ENCODE measurements at regions not wholly inside any gene's neighbourhood (a gene's known extent, or its start where the extent isn't known, plus 50 kb on each side); places are given as distances from the start of the nearest gene placed in this dataset.
"Not testable (repeated sequence)": the region's sequence is repeated elsewhere in the genome, so short reads cannot be mapped to it uniquely, and the experiment has no call there.

GRCh38 chr14:25340882-25341281 is 290.9 kb upstream of the STXBP6 start:
- H3K36me3 Mint-ChIP-seq (ENCODE audit: low read depth) = no peaks in the 10 kb centered on the region
- H3K9me3 Mint-ChIP-seq = peaks cover 33% of the 10 kb centered on the region
- intact Hi-C loops (cut with micrococcal nuclease) = no loop called here
- no peak for DNase-seq (ENCODE audit: low spot score)
- peaks cover 1% of the 10 kb centered on the region for H3K27me3 Mint-ChIP-seq (ENCODE audit: insufficient read depth)
- no peaks in the 10 kb centered on the region for H3K4me1 Mint-ChIP-seq (ENCODE audit: low read depth)
- H3K27ac Mint-ChIP-seq = no peak overlapping the region
- no peak overlapping the region for H3K4me3 Mint-ChIP-seq

- peaks cover 8% of the 10 kb centered on the region for H3K9me3 Mint-ChIP-seq
- no peak for DNase-seq (ENCODE audit: low spot score)
- intact Hi-C loops (cut with micrococcal nuclease) = no loop called here
- H3K27ac Mint-ChIP-seq = no peak overlapping the region
- no peaks in the 10 kb centered on the region for H3K27me3 Mint-ChIP-seq (ENCODE audit: insufficient read depth)
- H3K4me1 Mint-ChIP-seq (ENCODE audit: low read depth) = no peaks in the 10 kb centered on the region
- H3K36me3 Mint-ChIP-seq (ENCODE audit: low read depth) = no peaks in the 10 kb centered on the region
- no peak overlapping the region for H3K4me3 Mint-ChIP-seq
Measured at GRCh38 chr14:25322784-25323183, 272.8 kb upstream of the STXBP6 start.

- H3K4me3 Mint-ChIP-seq; H3K27me3 Mint-ChIP-seq (ENCODE audit: insufficient read depth); H3K36me3 Mint-ChIP-seq (ENCODE audit: low read depth); intact Hi-C loops (cut with micrococcal nuclease); DNase-seq (ENCODE audit: low spot score); H3K4me1 Mint-ChIP-seq (ENCODE audit: low read depth); H3K9me3 Mint-ChIP-seq; H3K27ac Mint-ChIP-seq: not testable (repeated sequence)
Measured at GRCh38 chr14:25316007-25316406, 266.1 kb upstream of the STXBP6 start.

GRCh38 chr14:25308244-25308643 is 258.3 kb upstream of the STXBP6 start:
- H3K27me3 Mint-ChIP-seq (ENCODE audit: insufficient read depth) = peaks cover 1% of the 10 kb centered on the region
- intact Hi-C loops (cut with micrococcal nuclease) = no loop called here
- H3K4me1 Mint-ChIP-seq (ENCODE audit: low read depth) = no peaks in the 10 kb centered on the region
- H3K27ac Mint-ChIP-seq = no peak overlapping the region
- H3K36me3 Mint-ChIP-seq (ENCODE audit: low read depth) = no peaks in the 10 kb centered on the region
- no peak for DNase-seq (ENCODE audit: low spot score)
- H3K9me3 Mint-ChIP-seq = peaks cover 2% of the 10 kb centered on the region
- H3K4me3 Mint-ChIP-seq = no peak overlapping the region

GRCh38 chr14:25303934-25304333 is 254.0 kb upstream of the STXBP6 start:
- Mint-ChIP-seq H3K4me1 (ENCODE audit: low read depth) (no peaks in the 10 kb centered on the region), H3K27ac (no peak overlapping the region), H3K27me3 (ENCODE audit: insufficient read depth) (peaks cover 1% of the 10 kb centered on the region), H3K4me3 (no peak overlapping the region), H3K9me3 (peaks cover 2% of the 10 kb centered on the region), H3K36me3 (ENCODE audit: low read depth) (no peaks in the 10 kb centered on the region)
- intact Hi-C loops (cut with micrococcal nuclease) = no loop called here
- DNase-seq (ENCODE audit: low spot score) = no peak

GRCh38 chr14:25298238-25298637 is 248.3 kb upstream of the STXBP6 start:
- Mint-ChIP-seq H3K27ac (no peak overlapping the region), H3K36me3 (ENCODE audit: low read depth) (no peaks in the 10 kb centered on the region), H3K4me3 (no peak overlapping the region), H3K4me1 (ENCODE audit: low read depth) (no peaks in the 10 kb centered on the region), H3K9me3 (no peaks in the 10 kb centered on the region), H3K27me3 (ENCODE audit: insufficient read depth) (no peaks in the 10 kb centered on the region)
- no peak for DNase-seq (ENCODE audit: low spot score)
- intact Hi-C loops (cut with micrococcal nuclease) = no loop called here

- H3K4me3 Mint-ChIP-seq; H3K27ac Mint-ChIP-seq; H3K36me3 Mint-ChIP-seq (ENCODE audit: low read depth); H3K27me3 Mint-ChIP-seq (ENCODE audit: insufficient read depth); intact Hi-C loops (cut with micrococcal nuclease); DNase-seq (ENCODE audit: low spot score); H3K4me1 Mint-ChIP-seq (ENCODE audit: low read depth); H3K9me3 Mint-ChIP-seq: not testable (repeated sequence)
Measured at GRCh38 chr14:25290154-25290553, 240.2 kb upstream of the STXBP6 start.

GRCh38 chr14:25274529-25274928 is 224.6 kb upstream of the STXBP6 start:
- H3K27ac Mint-ChIP-seq = no peak overlapping the region
- H3K4me1 Mint-ChIP-seq (ENCODE audit: low read depth) = no peaks in the 10 kb centered on the region
- intact Hi-C loops (cut with micrococcal nuclease) = no loop called here
- no peak overlapping the region for H3K4me3 Mint-ChIP-seq
- no peak for DNase-seq (ENCODE audit: low spot score)
- H3K9me3 Mint-ChIP-seq = no peaks in the 10 kb centered on the region
- no peaks in the 10 kb centered on the region for H3K27me3 Mint-ChIP-seq (ENCODE audit: insufficient read depth)
- H3K36me3 Mint-ChIP-seq (ENCODE audit: low read depth) = no peaks in the 10 kb centered on the region

GRCh38 chr14:25267186-25267585 is 217.2 kb upstream of the STXBP6 start:
- DNase-seq (ENCODE audit: low spot score) = no peak
- intact Hi-C loops (cut with micrococcal nuclease) = no loop called here
- Mint-ChIP-seq H3K27me3 (ENCODE audit: insufficient read depth) (no peaks in the 10 kb centered on the region), H3K36me3 (ENCODE audit: low read depth) (no peaks in the 10 kb centered on the region), H3K4me3 (no peak overlapping the region), H3K27ac (no peak overlapping the region), H3K9me3 (peaks cover 5% of the 10 kb centered on the region), H3K4me1 (ENCODE audit: low read depth) (no peaks in the 10 kb centered on the region)

GRCh38 chr14:25259470-25259869 is 209.5 kb upstream of the STXBP6 start:
- Mint-ChIP-seq H3K9me3 (no peaks in the 10 kb centered on the region), H3K27ac (no peak overlapping the region), H3K27me3 (ENCODE audit: insufficient read depth) (no peaks in the 10 kb centered on the region), H3K36me3 (ENCODE audit: low read depth) (no peaks in the 10 kb centered on the region), H3K4me1 (ENCODE audit: low read depth) (no peaks in the 10 kb centered on the region), H3K4me3 (no peak overlapping the region)
- intact Hi-C loops (cut with micrococcal nuclease) = no loop called here
- no peak for DNase-seq (ENCODE audit: low spot score)

- no peaks in the 10 kb centered on the region for H3K4me1 Mint-ChIP-seq (ENCODE audit: low read depth)
- no peak overlapping the region for H3K4me3 Mint-ChIP-seq
- H3K27me3 Mint-ChIP-seq (ENCODE audit: insufficient read depth) = no peaks in the 10 kb centered on the region
Measured at GRCh38 chr14:25252793-25253192, 202.8 kb upstream of the STXBP6 start.

GRCh38 chr14:25250516-25250915 is 200.6 kb upstream of the STXBP6 start:
- H3K4me3 Mint-ChIP-seq = no peak overlapping the region
- H3K27me3 Mint-ChIP-seq (ENCODE audit: insufficient read depth) = no peaks in the 10 kb centered on the region
- no peaks in the 10 kb centered on the region for H3K4me1 Mint-ChIP-seq (ENCODE audit: low read depth)
- H3K9me3 Mint-ChIP-seq = no peaks in the 10 kb centered on the region
- no peak overlapping the region for H3K27ac Mint-ChIP-seq
- no peaks in the 10 kb centered on the region for H3K36me3 Mint-ChIP-seq (ENCODE audit: low read depth)
- intact Hi-C loops (cut with micrococcal nuclease) = no loop called here
- no peak for DNase-seq (ENCODE audit: low spot score)

More at GRCh38 chr14:25252793-25253192, 202.8 kb upstream of the STXBP6 start:
- Mint-ChIP-seq H3K27ac (no peak overlapping the region), H3K9me3 (no peaks in the 10 kb centered on the region), H3K36me3 (ENCODE audit: low read depth) (no peaks in the 10 kb centered on the region)
- intact Hi-C loops (cut with micrococcal nuclease) = no loop called here
- DNase-seq (ENCODE audit: low spot score) = no peak

- DNase-seq (ENCODE audit: low spot score) = no peak
- intact Hi-C loops (cut with micrococcal nuclease) = no loop called here
- no peaks in the 10 kb centered on the region for H3K9me3 Mint-ChIP-seq
- no peaks in the 10 kb centered on the region for H3K27me3 Mint-ChIP-seq (ENCODE audit: insufficient read depth)
- no peaks in the 10 kb centered on the region for H3K36me3 Mint-ChIP-seq (ENCODE audit: low read depth)
- no peak overlapping the region for H3K4me3 Mint-ChIP-seq
- H3K4me1 Mint-ChIP-seq (ENCODE audit: low read depth) = no peaks in the 10 kb centered on the region
- H3K27ac Mint-ChIP-seq = no peak overlapping the region
Measured at GRCh38 chr14:25247609-25248008, 197.7 kb upstream of the STXBP6 start.

GRCh38 chr14:25246751-25247150 is 196.8 kb upstream of the STXBP6 start:
- intact Hi-C loops (cut with micrococcal nuclease) = no loop called here
- Mint-ChIP-seq H3K27me3 (ENCODE audit: insufficient read depth) (no peaks in the 10 kb centered on the region), H3K4me1 (ENCODE audit: low read depth) (no peaks in the 10 kb centered on the region), H3K9me3 (no peaks in the 10 kb centered on the region), H3K4me3 (no peak overlapping the region), H3K27ac (no peak overlapping the region), H3K36me3 (ENCODE audit: low read depth) (no peaks in the 10 kb centered on the region)
- no peak for DNase-seq (ENCODE audit: low spot score)

All from activated T-helper 1 cell treated with anti-CD3 and anti-CD28 coated beads, Interleukin-12 subunit alpha, Interleukin-12 subunit beta, Interleukin-2, Interleukin-4 antibody, amounts not matched to agents 30 ng/mL and 10 ng/mL and 1 ng/mL, durations not matched to agents 14 hours and 24 hours and 36 hours (primary cell).